ENCODE measurements at regions not wholly inside any gene's neighbourhood (a gene's known extent, or its start where the extent isn't known, plus 50 kb on each side); places are given as distances from the start of the nearest gene placed in this dataset.
"Not testable (repeated sequence)": the region's sequence is repeated elsewhere in the genome, so short reads cannot be mapped to it uniquely, and the experiment has no call there.

GRCh38 chr4:120555058-120555457 is 367.5 kb downstream of the PRDM5 start:
- Mint-ChIP-seq H3K27ac (no peak overlapping the region), H3K4me3 (no peak overlapping the region), H3K4me1 (ENCODE audit: low read depth) (no peaks in the 10 kb centered on the region), H3K9me3 (no peaks in the 10 kb centered on the region), H3K36me3 (ENCODE audit: low read depth) (no peaks in the 10 kb centered on the region), H3K27me3 (ENCODE audit: insufficient read depth) (no peaks in the 10 kb centered on the region)
- no peak for DNase-seq (ENCODE audit: low spot score)
- intact Hi-C loops (cut with micrococcal nuclease) = no loop called here

DNA sequence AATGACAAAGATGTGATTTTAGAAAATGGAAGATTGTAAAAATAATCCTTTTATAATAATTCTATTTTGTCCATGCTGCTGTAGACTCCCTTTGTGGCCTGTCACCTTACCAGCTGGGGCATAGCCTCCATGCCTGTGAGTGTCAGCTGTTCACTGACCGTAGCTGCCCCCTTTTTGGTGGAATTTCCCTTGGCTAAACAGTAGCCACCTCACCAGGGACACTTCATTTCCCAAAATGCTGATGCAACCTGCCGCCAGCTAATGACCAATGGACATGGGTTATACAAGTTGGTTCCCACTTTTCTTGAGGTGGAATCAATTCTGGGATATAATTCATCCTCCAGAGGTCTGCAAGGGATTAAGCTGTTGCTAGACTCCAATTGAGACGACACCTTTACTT is 368.4 kb downstream of the PRDM5 start:
- Mint-ChIP-seq H3K4me1 (ENCODE audit: low read depth) (no peaks in the 10 kb centered on the region), H3K4me3 (no peak overlapping the region), H3K9me3 (no peaks in the 10 kb centered on the region), H3K36me3 (ENCODE audit: low read depth) (no peaks in the 10 kb centered on the region), H3K27ac (no peak overlapping the region), H3K27me3 (ENCODE audit: insufficient read depth) (no peaks in the 10 kb centered on the region)
- no peak for DNase-seq (ENCODE audit: low spot score)
- intact Hi-C loops (cut with micrococcal nuclease) = no loop called here

- H3K36me3 Mint-ChIP-seq (ENCODE audit: low read depth); H3K27me3 Mint-ChIP-seq (ENCODE audit: insufficient read depth); H3K4me1 Mint-ChIP-seq (ENCODE audit: low read depth); H3K9me3 Mint-ChIP-seq; H3K4me3 Mint-ChIP-seq; intact Hi-C loops (cut with micrococcal nuclease); H3K27ac Mint-ChIP-seq; DNase-seq (ENCODE audit: low spot score): not testable (repeated sequence)
Observed at GRCh38 chr4:120550624-120551220, 371.8 kb downstream of the PRDM5 start.

DNA sequence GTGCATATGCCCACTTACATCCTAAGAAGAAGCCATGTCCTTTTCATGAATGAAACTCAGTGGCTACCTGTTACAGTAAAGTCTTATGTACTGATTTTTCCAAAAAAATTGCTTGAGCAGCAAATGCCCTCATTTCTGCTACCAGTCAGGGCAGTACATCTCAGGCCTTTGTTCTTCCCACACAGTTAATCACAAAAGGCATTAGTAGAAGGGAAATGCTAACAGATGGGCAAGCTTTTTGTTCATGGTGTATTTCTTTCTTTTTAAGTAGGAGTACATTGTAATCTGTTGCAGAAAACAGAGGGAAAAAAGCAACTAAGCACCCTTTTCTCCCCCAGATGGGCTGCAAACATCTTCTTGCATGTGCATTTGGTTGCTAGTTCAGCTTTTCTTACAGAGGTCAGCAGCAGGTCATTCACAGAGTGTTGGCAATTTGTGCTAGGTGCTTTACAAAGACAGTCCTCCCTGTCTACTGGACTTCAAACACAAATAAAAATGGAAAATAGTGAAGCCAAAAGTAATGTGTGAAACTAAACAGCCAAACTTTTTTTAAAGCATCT is 373.4 kb downstream of the PRDM5 start:
- no peaks in the 10 kb centered on the region for H3K36me3 Mint-ChIP-seq (ENCODE audit: low read depth)
- no peak for DNase-seq (ENCODE audit: low spot score)
- intact Hi-C loops (cut with micrococcal nuclease) = no loop called here
- no peaks in the 10 kb centered on the region for H3K27me3 Mint-ChIP-seq (ENCODE audit: insufficient read depth)
- H3K27ac Mint-ChIP-seq = no peak overlapping the region
- no peaks in the 10 kb centered on the region for H3K9me3 Mint-ChIP-seq
- no peaks in the 10 kb centered on the region for H3K4me1 Mint-ChIP-seq (ENCODE audit: low read depth)
- no peak overlapping the region for H3K4me3 Mint-ChIP-seq

DNA sequence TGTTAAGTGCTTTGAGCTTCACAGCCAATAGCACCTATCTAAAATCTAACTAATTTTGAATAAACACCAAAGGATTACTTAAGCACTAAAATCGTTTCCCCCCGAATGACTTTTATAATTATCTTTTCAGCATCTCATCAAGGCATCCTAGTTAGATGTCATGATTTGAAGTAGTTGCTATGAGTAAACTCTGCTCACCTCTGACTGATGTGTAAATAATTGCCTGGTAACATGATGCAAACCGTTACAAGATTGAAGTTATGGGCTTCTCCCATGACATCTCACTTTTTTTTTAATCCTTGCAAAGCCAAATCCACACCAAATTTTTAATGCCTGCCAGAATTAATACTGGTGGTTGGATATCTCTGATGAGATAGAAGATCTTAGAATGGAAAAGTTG is 377.1 kb downstream of the PRDM5 start:
- DNase-seq (ENCODE audit: low spot score) = no peak

DNA sequence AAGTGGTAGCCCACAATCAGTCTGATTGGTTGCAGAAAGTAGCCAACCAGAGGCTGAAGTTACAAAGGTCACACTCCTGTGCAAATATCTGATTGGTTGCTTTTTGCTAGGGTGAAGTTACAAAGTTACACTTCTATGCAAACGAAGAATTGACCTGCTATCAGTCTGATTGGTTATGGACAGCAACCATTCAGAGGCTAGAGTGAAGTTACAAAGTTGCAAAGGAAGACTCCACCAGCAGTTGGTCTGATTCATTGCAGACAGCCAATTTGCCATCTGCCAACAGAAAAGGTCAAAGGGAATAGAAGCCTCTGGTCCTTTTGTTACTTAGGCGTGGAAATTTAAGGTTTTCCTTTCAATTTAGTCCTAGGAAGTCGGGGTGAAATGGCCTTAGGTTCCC is 377.7 kb downstream of the PRDM5 start:
- Mint-ChIP-seq H3K27me3 (ENCODE audit: insufficient read depth) (no peaks in the 10 kb centered on the region), H3K4me1 (ENCODE audit: low read depth) (no peaks in the 10 kb centered on the region), H3K4me3 (no peak overlapping the region), H3K9me3 (no peaks in the 10 kb centered on the region), H3K36me3 (ENCODE audit: low read depth) (no peaks in the 10 kb centered on the region), H3K27ac (no peak overlapping the region)
- intact Hi-C loops (cut with micrococcal nuclease) = no loop called here
- no peak for DNase-seq (ENCODE audit: low spot score)

More for the DNA sequence above, 377.1 kb downstream of the PRDM5 start:
- Mint-ChIP-seq H3K27ac (no peak overlapping the region), H3K27me3 (ENCODE audit: insufficient read depth) (no peaks in the 10 kb centered on the region), H3K4me3 (no peak overlapping the region), H3K4me1 (ENCODE audit: low read depth) (no peaks in the 10 kb centered on the region), H3K9me3 (no peaks in the 10 kb centered on the region), H3K36me3 (ENCODE audit: low read depth) (no peaks in the 10 kb centered on the region)
- intact Hi-C loops (cut with micrococcal nuclease) = no loop called here

DNA sequence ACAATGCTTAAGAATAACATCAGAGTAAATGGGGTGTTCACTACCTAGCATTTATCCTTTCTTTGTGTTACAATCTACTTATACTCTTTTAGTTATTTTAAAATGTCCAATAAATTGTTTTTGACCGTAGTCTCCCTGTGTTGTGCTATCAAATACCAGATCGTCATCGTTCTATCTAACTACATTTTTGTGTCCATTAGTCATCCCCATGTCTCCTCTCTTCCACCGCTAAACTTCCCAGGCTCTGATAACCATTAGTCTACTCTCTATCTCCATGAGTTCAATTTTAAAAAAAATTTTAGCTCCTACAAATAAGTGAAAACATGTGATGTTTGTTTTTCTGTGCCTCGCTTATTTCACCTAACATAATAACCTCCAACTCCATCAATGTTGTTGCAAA is 381.9 kb downstream of the PRDM5 start:
- no peak overlapping the region for H3K4me3 Mint-ChIP-seq
- H3K27me3 Mint-ChIP-seq (ENCODE audit: insufficient read depth) = no peaks in the 10 kb centered on the region
- DNase-seq (ENCODE audit: low spot score) = no peak
- no peaks in the 10 kb centered on the region for H3K9me3 Mint-ChIP-seq
- intact Hi-C loops (cut with micrococcal nuclease) = no loop called here
- no peaks in the 10 kb centered on the region for H3K36me3 Mint-ChIP-seq (ENCODE audit: low read depth)
- H3K4me1 Mint-ChIP-seq (ENCODE audit: low read depth) = no peaks in the 10 kb centered on the region
- H3K27ac Mint-ChIP-seq = no peak overlapping the region

GRCh38 chr4:120536884-120537283 is 385.6 kb downstream of the PRDM5 start:
- H3K27ac Mint-ChIP-seq = no peak overlapping the region
- intact Hi-C loops (cut with micrococcal nuclease) = no loop called here
- no peaks in the 10 kb centered on the region for H3K9me3 Mint-ChIP-seq
- no peak for DNase-seq (ENCODE audit: low spot score)
- no peaks in the 10 kb centered on the region for H3K27me3 Mint-ChIP-seq (ENCODE audit: insufficient read depth)
- H3K4me1 Mint-ChIP-seq (ENCODE audit: low read depth) = no peaks in the 10 kb centered on the region
- no peak overlapping the region for H3K4me3 Mint-ChIP-seq
- no peaks in the 10 kb centered on the region for H3K36me3 Mint-ChIP-seq (ENCODE audit: low read depth)

DNA sequence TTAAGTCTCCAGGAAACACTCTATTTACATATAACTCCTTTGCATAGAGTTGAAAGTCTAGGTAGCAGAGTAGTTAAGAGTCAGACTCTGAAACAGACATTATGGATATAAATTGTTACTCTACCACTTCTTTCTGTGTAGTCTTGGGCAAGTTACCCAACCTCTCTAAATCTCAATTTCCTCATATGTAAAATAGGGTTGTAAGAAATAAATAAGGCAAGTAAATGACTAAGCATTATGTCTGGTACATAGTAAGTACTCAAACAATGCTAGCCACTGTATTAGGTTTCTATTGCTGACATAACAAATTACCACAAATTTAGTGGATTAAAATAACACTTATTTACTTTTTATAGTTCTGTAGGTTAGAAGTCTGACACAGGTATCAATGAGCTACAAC is 394.1 kb downstream of the PRDM5 start:
- Mint-ChIP-seq H3K4me3 (no peak overlapping the region), H3K27me3 (ENCODE audit: insufficient read depth) (no peaks in the 10 kb centered on the region), H3K27ac (no peak overlapping the region), H3K4me1 (ENCODE audit: low read depth) (no peaks in the 10 kb centered on the region), H3K36me3 (ENCODE audit: low read depth) (no peaks in the 10 kb centered on the region), H3K9me3 (no peaks in the 10 kb centered on the region)
- intact Hi-C loops (cut with micrococcal nuclease) = no loop called here
- DNase-seq (ENCODE audit: low spot score) = no peak

DNA sequence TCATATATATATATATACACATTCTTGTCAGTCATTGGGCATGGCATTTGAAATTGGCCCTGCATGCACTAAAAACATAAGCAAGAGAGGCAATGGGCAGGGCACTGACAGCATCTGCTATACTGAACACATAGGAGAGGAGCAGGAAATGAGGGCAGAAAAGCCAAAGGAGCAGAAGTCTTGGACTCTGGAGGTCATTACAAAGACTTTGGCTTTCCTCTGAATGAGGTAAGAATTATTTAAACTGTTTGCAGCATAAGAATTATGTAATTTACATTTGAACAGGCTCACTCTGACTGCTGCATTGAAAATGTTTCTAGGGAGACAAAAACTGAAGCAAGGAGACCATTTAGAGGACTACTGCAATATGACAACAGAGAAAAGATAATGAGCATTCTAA is 396.5 kb downstream of the PRDM5 start:
- Mint-ChIP-seq H3K27me3 (ENCODE audit: insufficient read depth) (no peaks in the 10 kb centered on the region), H3K27ac (no peak overlapping the region), H3K4me1 (ENCODE audit: low read depth) (no peaks in the 10 kb centered on the region), H3K36me3 (ENCODE audit: low read depth) (no peaks in the 10 kb centered on the region), H3K9me3 (no peaks in the 10 kb centered on the region), H3K4me3 (no peak overlapping the region)
- intact Hi-C loops (cut with micrococcal nuclease) = no loop called here
- no peak for DNase-seq (ENCODE audit: low spot score)

GRCh38 chr4:120525106-120525505 is 397.4 kb downstream of the PRDM5 start:
- Mint-ChIP-seq H3K4me3 (no peak overlapping the region), H3K9me3 (no peaks in the 10 kb centered on the region), H3K27ac (no peak overlapping the region), H3K4me1 (ENCODE audit: low read depth) (no peaks in the 10 kb centered on the region), H3K36me3 (ENCODE audit: low read depth) (no peaks in the 10 kb centered on the region), H3K27me3 (ENCODE audit: insufficient read depth) (no peaks in the 10 kb centered on the region)
- no peak for DNase-seq (ENCODE audit: low spot score)
- intact Hi-C loops (cut with micrococcal nuclease) = no loop called here

DNA sequence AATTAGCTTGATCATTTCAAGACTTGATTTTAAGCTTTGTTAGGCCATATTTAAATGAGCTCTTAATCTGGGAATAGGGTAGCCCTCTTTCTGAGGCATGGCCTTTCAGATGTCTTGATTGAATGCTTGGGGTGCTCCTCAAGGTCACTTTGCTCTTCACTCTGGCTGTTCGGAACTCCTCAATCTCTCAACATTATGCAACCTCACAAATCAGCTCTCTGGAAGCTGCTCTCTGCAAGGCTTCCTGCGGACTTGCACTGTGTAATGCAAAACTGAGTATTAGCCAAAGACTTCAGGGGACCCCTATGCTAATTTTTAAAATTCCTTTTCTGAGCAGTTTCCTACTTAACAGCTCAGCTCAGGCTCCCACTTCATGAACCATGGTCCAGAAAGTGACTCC is 398.3 kb downstream of the PRDM5 start:
- Mint-ChIP-seq H3K27ac (no peak overlapping the region), H3K9me3 (no peaks in the 10 kb centered on the region), H3K27me3 (ENCODE audit: insufficient read depth) (no peaks in the 10 kb centered on the region), H3K36me3 (ENCODE audit: low read depth) (no peaks in the 10 kb centered on the region), H3K4me3 (no peak overlapping the region), H3K4me1 (ENCODE audit: low read depth) (no peaks in the 10 kb centered on the region)
- intact Hi-C loops (cut with micrococcal nuclease) = no loop called here
- no peak for DNase-seq (ENCODE audit: low spot score)

GRCh38 chr4:120520761-120521160 is 401.8 kb downstream of the PRDM5 start:
- no peak overlapping the region for H3K4me3 Mint-ChIP-seq
- H3K4me1 Mint-ChIP-seq (ENCODE audit: low read depth) = no peaks in the 10 kb centered on the region
- H3K27ac Mint-ChIP-seq = no peak overlapping the region
- no peak for DNase-seq (ENCODE audit: low spot score)
- intact Hi-C loops (cut with micrococcal nuclease) = no loop called here
- no peaks in the 10 kb centered on the region for H3K27me3 Mint-ChIP-seq (ENCODE audit: insufficient read depth)
- H3K36me3 Mint-ChIP-seq (ENCODE audit: low read depth) = no peaks in the 10 kb centered on the region
- H3K9me3 Mint-ChIP-seq = no peaks in the 10 kb centered on the region

GRCh38 chr4:120517966-120518365 is 404.6 kb downstream of the PRDM5 start:
- intact Hi-C loops (cut with micrococcal nuclease) = no loop called here
- Mint-ChIP-seq H3K27ac (no peak overlapping the region), H3K4me1 (ENCODE audit: low read depth) (no peaks in the 10 kb centered on the region), H3K4me3 (no peak overlapping the region), H3K9me3 (no peaks in the 10 kb centered on the region), H3K36me3 (ENCODE audit: low read depth) (no peaks in the 10 kb centered on the region), H3K27me3 (ENCODE audit: insufficient read depth) (no peaks in the 10 kb centered on the region)
- DNase-seq (ENCODE audit: low spot score) = no peak
